Uterus (tissue), 2 donors: ENCODE measurements at regions not wholly inside any gene's neighbourhood (a gene's known extent, or its start where the extent isn't known, plus 50 kb on each side); places are given as distances from the start of the nearest gene placed in this dataset.

Experiments used
- POLR2A ChIP-seq, 2 donors: fragments of 450-650 bp; IDR thresholded peaks; one replicate each; pipeline ENCODE4 v1.6.1; 2016; ENCODE audit warnings: antibody characterized with exemption in 2 of 2, mild to moderate bottlenecking in 1 of 2, moderate library complexity in 1 of 2
- TF ChIP-seq, protein P1 (sequence below), 4 experiments: fragments of 200-600 bp in 2 of 4; fragments of 450-650 bp in 2 of 4; sonication (generic) in 2 of 4; IDR thresholded peaks; one replicate each; pipeline ENCODE4 v1.5.1; 2016 to 2019; ENCODE audit warnings: antibody characterized with exemption in 4 of 4, mild to moderate bottlenecking in 2 of 4, moderate library complexity in 1 of 4

DNA sequence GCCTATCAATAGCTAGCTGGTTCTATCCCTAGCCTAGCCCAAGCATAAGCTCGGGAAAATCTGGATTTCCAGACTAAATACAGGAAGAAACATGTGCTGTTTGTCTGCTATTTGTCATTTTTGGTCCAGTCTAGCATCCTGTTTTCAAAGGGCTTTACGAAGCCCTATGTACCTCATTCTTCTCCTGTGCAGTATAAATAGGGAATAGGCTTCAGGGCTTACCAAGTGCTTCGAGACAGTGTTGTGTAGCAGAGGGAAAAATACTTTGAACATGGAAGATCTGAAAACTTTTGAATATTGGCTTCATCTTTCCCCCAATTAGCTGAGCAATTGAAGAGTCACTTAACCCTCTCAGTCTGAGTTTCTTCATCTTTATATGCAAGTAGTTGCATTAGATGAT, 679.8 kb downstream of the TDRD15 start:
- TF ChIP-seq, protein P1, sequence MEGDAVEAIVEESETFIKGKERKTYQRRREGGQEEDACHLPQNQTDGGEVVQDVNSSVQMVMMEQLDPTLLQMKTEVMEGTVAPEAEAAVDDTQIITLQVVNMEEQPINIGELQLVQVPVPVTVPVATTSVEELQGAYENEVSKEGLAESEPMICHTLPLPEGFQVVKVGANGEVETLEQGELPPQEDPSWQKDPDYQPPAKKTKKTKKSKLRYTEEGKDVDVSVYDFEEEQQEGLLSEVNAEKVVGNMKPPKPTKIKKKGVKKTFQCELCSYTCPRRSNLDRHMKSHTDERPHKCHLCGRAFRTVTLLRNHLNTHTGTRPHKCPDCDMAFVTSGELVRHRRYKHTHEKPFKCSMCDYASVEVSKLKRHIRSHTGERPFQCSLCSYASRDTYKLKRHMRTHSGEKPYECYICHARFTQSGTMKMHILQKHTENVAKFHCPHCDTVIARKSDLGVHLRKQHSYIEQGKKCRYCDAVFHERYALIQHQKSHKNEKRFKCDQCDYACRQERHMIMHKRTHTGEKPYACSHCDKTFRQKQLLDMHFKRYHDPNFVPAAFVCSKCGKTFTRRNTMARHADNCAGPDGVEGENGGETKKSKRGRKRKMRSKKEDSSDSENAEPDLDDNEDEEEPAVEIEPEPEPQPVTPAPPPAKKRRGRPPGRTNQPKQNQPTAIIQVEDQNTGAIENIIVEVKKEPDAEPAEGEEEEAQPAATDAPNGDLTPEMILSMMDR (IDR thresholded peaks at IDR 0.05), result no peak
- no peak for TF ChIP-seq POLR2A (IDR thresholded peaks at IDR 0.05)
